ENCODE measurements at regions not wholly inside any gene's neighbourhood (a gene's known extent, or its start where the extent isn't known, plus 50 kb on each side); places are given as distances from the start of the nearest gene placed in this dataset.

DNA sequence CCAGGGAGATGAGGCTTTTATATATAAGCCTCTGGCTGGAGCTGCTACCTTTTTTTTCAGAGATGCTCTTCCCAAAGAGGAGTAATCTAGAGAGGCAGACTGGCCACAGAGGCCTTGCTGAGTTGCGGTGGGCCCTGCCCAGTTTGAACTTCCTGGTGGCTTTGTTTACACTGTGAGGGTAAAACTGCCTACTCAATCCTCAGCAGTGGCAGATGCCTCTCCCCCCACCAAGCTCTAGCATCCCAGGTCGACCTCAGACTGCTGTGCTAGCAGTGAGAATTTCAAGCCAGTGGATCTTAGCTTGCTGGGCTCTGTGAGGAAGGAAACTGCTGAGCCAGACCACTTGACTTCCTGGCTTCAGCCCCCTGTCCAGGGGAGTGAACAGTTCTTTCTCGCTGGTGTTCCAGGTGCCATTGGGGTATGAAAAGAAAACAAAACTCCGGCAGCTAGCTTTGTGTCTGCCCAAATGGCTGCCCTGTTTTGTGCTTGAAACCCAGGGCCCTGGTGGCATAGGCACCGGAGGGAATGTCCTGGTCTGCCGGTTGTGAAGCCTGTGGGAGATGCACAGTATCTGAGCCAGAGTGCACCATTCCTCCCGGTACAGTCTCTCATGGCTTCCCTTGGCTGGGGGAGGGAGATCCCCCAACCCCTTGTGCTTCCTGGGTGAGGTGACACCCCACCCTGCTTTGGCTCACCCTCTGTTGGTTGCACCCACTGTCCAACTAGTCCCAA lies 219.5 kb upstream of the IZUMO3 start:
- Histone ChIP-seq H3K27me3 (replicated peaks in 2 of 5; ENCODE audit: control insufficient read depth in 4 of 5, insufficient read depth in 5 of 5, low read length in 4 of 5) (no peaks in the 10 kb centered on the region), H3K4me3 (ENCODE audit: control insufficient read depth in 1 of 7, extremely low read depth in 1 of 7, insufficient read depth in 4 of 7, low read depth in 2 of 7, low read length in 6 of 7) (no peak overlapping the region), H3K4me1 (ENCODE audit: control extremely low read depth in 1 of 4, control insufficient read depth in 4 of 4, insufficient read depth in 4 of 4, low read length in 3 of 4) (no peaks in the 10 kb centered on the region), H3K36me3 (ENCODE audit: control insufficient read depth in 4 of 4, insufficient read depth in 4 of 4, low read length in 3 of 4) (no peaks in the 10 kb centered on the region), H3K9me3 (ENCODE audit: control extremely low read depth in 1 of 5, control insufficient read depth in 4 of 5, insufficient read depth in 2 of 5, low read depth in 1 of 5, low read length in 4 of 5) (no peaks in the 10 kb centered on the region), H3K27ac (ENCODE audit: insufficient read depth in 1 of 2, low read depth in 1 of 2, low read length in 2 of 2, poor library complexity in 1 of 2, severe bottlenecking in 2 of 2) (no peak overlapping the region)
- POLR2A ChIA-PET = no interaction called here
- DNase-seq = no peak
- 51% methylated on average over 7 of the region's 7 CpGs for WGBS (ENCODE audit: insufficient coverage)
- CTCF ChIA-PET = no interaction called here

DNA sequence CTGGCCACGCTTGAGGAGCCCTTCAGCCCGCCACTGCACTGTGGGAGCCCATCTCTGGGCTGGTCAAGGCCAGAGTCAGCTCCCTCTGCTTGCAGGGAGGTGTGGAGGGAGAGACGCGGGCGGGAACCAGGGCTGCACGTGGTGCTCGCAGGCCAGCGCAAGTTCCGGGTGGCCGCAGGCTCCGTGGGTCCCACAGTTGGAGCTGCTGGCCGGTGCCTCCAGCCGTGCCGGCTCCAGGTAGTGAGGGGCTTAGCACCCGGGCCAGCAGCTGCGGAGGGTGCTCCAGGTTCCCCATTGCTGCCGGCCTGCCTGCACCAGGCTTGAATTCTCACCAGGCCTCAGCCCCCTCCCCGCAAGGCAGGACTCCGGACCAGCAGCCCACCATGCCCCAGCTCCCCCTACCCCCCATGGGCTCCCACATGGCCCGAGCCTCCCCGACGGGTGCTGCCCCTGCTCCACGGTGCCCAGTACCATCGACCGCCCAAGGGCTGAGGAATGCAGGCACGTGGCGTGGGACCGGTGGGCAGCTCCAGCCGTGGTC lies 192.8 kb upstream of the IZUMO3 start:
- Histone ChIP-seq H3K4me1 (ENCODE audit: control extremely low read depth in 1 of 4, control insufficient read depth in 4 of 4, insufficient read depth in 4 of 4, low read length in 3 of 4) (no peaks in the 10 kb centered on the region), H3K4me3 (ENCODE audit: control insufficient read depth in 1 of 7, extremely low read depth in 1 of 7, insufficient read depth in 4 of 7, low read depth in 2 of 7, low read length in 6 of 7) (no peak overlapping the region), H3K9me3 (ENCODE audit: control extremely low read depth in 1 of 5, control insufficient read depth in 4 of 5, insufficient read depth in 2 of 5, low read depth in 1 of 5, low read length in 4 of 5) (no peaks in the 10 kb centered on the region), H3K36me3 (ENCODE audit: control insufficient read depth in 4 of 4, insufficient read depth in 4 of 4, low read length in 3 of 4) (no peaks in the 10 kb centered on the region), H3K27me3 (replicated peaks in 2 of 5; ENCODE audit: control insufficient read depth in 4 of 5, insufficient read depth in 5 of 5, low read length in 4 of 5) (no peaks in the 10 kb centered on the region), H3K27ac (ENCODE audit: insufficient read depth in 1 of 2, low read depth in 1 of 2, low read length in 2 of 2, poor library complexity in 1 of 2, severe bottlenecking in 2 of 2) (no peak overlapping the region)
- ChIA-PET CTCF (no interaction called here), POLR2A (no interaction called here)
- no peak for DNase-seq
- 94% methylated on average over 21 of the region's 29 CpGs for WGBS (ENCODE audit: insufficient coverage)

DNA sequence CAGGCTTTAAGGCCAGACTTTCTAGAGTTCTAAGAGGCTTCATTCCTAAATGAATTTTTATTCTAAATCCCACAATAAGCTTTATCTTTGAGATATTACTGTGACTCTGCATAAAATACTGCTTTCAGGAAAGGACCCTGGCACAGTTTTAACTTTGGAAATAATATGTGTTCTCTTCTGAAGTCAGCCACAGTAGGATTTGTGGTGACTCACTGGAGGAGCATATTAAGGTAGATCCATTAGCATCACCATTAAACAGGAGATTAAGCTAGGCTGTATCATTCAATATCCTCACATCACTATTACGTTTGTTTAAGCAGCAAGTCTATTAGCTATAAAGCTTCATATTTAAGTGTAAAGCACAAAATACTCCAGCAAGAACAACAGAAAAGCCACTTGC lies 186.1 kb upstream of the IZUMO3 start:
- no CpG with 5 or more reads among the region's 1 CpG for WGBS (ENCODE audit: insufficient coverage)
- Histone ChIP-seq H3K4me1 (ENCODE audit: control extremely low read depth in 1 of 4, control insufficient read depth in 4 of 4, insufficient read depth in 4 of 4, low read length in 3 of 4) (no peaks in the 10 kb centered on the region), H3K27ac (ENCODE audit: insufficient read depth in 1 of 2, low read depth in 1 of 2, low read length in 2 of 2, poor library complexity in 1 of 2, severe bottlenecking in 2 of 2) (no peak overlapping the region), H3K4me3 (ENCODE audit: control insufficient read depth in 1 of 7, extremely low read depth in 1 of 7, insufficient read depth in 4 of 7, low read depth in 2 of 7, low read length in 6 of 7) (no peak overlapping the region), H3K27me3 (replicated peaks in 2 of 5; ENCODE audit: control insufficient read depth in 4 of 5, insufficient read depth in 5 of 5, low read length in 4 of 5) (no peaks in the 10 kb centered on the region), H3K36me3 (ENCODE audit: control insufficient read depth in 4 of 4, insufficient read depth in 4 of 4, low read length in 3 of 4) (no peaks in the 10 kb centered on the region), H3K9me3 (ENCODE audit: control extremely low read depth in 1 of 5, control insufficient read depth in 4 of 5, insufficient read depth in 2 of 5, low read depth in 1 of 5, low read length in 4 of 5) (no peaks in the 10 kb centered on the region)
- ChIA-PET CTCF (no interaction called here), POLR2A (no interaction called here)
- no peak for DNase-seq

DNA sequence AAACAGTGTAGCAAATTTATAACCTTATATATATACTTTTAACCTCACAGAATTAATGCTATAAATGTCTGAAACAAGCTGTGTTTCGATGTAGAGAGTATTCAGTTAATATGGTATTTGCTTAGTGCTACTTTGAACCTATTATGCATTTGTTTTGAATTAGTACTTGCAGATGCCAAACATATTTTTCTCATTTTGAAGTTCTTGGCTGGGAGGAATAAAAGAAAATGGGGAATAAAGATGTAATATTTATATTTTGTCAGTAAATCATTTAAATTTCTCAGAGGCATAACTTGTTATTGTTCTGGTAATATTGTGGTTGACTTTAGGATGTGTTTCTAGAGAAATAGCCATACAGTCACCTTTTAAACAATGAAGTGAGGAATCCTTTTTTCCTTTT lies 175.9 kb upstream of the IZUMO3 start:
- H3K9me3 ChIP-seq (ENCODE audit: control extremely low read depth in 1 of 5, control insufficient read depth in 4 of 5, insufficient read depth in 2 of 5, low read depth in 1 of 5, low read length in 4 of 5) = no peaks in the 10 kb centered on the region
- DNase-seq = no peak
- H3K27me3 ChIP-seq (replicated peaks in 2 of 5; ENCODE audit: control insufficient read depth in 4 of 5, insufficient read depth in 5 of 5, low read length in 4 of 5) = no peaks in the 10 kb centered on the region
- H3K36me3 ChIP-seq (ENCODE audit: control insufficient read depth in 4 of 4, insufficient read depth in 4 of 4, low read length in 3 of 4) = no peaks in the 10 kb centered on the region
- POLR2A ChIA-PET = no interaction called here
- no peak overlapping the region for H3K27ac ChIP-seq (ENCODE audit: insufficient read depth in 1 of 2, low read depth in 1 of 2, low read length in 2 of 2, poor library complexity in 1 of 2, severe bottlenecking in 2 of 2)
- no CpG with 5 or more reads among the region's 1 CpG for WGBS (ENCODE audit: insufficient coverage)
- H3K4me1 ChIP-seq (ENCODE audit: control extremely low read depth in 1 of 4, control insufficient read depth in 4 of 4, insufficient read depth in 4 of 4, low read length in 3 of 4) = no peaks in the 10 kb centered on the region
- no peak overlapping the region for H3K4me3 ChIP-seq (ENCODE audit: control insufficient read depth in 1 of 7, extremely low read depth in 1 of 7, insufficient read depth in 4 of 7, low read depth in 2 of 7, low read length in 6 of 7)
- CTCF ChIA-PET = no interaction called here

GRCh38 chr9:24712206-24712605 lies 166.5 kb upstream of the IZUMO3 start:
- no peak overlapping the region for H3K27ac ChIP-seq (ENCODE audit: insufficient read depth in 1 of 2, low read depth in 1 of 2, low read length in 2 of 2, poor library complexity in 1 of 2, severe bottlenecking in 2 of 2)
- ChIA-PET CTCF (no interaction called here), POLR2A (no interaction called here)
- H3K9me3 ChIP-seq (ENCODE audit: control extremely low read depth in 1 of 5, control insufficient read depth in 4 of 5, insufficient read depth in 2 of 5, low read depth in 1 of 5, low read length in 4 of 5) = no peaks in the 10 kb centered on the region
- DNase-seq = no peak
- no CpG with 5 or more reads among the region's 2 CpGs for WGBS (ENCODE audit: insufficient coverage)
- no peaks in the 10 kb centered on the region for H3K4me1 ChIP-seq (ENCODE audit: control extremely low read depth in 1 of 4, control insufficient read depth in 4 of 4, insufficient read depth in 4 of 4, low read length in 3 of 4)
- H3K36me3 ChIP-seq (ENCODE audit: control insufficient read depth in 4 of 4, insufficient read depth in 4 of 4, low read length in 3 of 4) = no peaks in the 10 kb centered on the region
- H3K27me3 ChIP-seq (replicated peaks in 2 of 5; ENCODE audit: control insufficient read depth in 4 of 5, insufficient read depth in 5 of 5, low read length in 4 of 5) = no peaks in the 10 kb centered on the region
- no peak overlapping the region for H3K4me3 ChIP-seq (ENCODE audit: control insufficient read depth in 1 of 7, extremely low read depth in 1 of 7, insufficient read depth in 4 of 7, low read depth in 2 of 7, low read length in 6 of 7)

DNA sequence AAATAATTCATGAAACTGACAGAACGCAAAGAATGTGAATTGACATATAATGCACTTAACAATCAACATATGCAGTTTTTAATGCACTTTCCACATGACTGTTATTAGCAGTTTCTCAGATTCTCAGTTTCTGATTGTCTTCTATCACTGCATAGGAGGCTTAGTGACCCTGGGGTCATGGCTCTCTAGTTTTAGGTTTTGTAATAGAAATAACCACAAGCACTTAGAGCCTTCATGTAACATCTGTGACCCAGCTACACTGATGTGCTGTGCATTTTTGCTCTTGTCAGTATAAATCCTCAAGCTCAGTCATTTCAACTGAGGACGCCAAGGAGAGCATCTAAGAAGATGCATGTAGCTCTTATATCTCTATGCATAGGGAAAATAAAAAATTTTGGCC lies 163.1 kb upstream of the IZUMO3 start:
- DNase-seq = no peak
- Histone ChIP-seq H3K27me3 (replicated peaks in 2 of 5; ENCODE audit: control insufficient read depth in 4 of 5, insufficient read depth in 5 of 5, low read length in 4 of 5) (no peaks in the 10 kb centered on the region), H3K4me3 (ENCODE audit: control insufficient read depth in 1 of 7, extremely low read depth in 1 of 7, insufficient read depth in 4 of 7, low read depth in 2 of 7, low read length in 6 of 7) (no peak overlapping the region), H3K9me3 (ENCODE audit: control extremely low read depth in 1 of 5, control insufficient read depth in 4 of 5, insufficient read depth in 2 of 5, low read depth in 1 of 5, low read length in 4 of 5) (no peaks in the 10 kb centered on the region), H3K27ac (ENCODE audit: insufficient read depth in 1 of 2, low read depth in 1 of 2, low read length in 2 of 2, poor library complexity in 1 of 2, severe bottlenecking in 2 of 2) (no peak overlapping the region), H3K36me3 (ENCODE audit: control insufficient read depth in 4 of 4, insufficient read depth in 4 of 4, low read length in 3 of 4) (no peaks in the 10 kb centered on the region), H3K4me1 (ENCODE audit: control extremely low read depth in 1 of 4, control insufficient read depth in 4 of 4, insufficient read depth in 4 of 4, low read length in 3 of 4) (no peaks in the 10 kb centered on the region)
- 100% methylated on average over 1 of the region's 2 CpGs for WGBS (ENCODE audit: insufficient coverage)
- POLR2A ChIA-PET = no interaction called here
- CTCF ChIA-PET = no interaction called here

DNA sequence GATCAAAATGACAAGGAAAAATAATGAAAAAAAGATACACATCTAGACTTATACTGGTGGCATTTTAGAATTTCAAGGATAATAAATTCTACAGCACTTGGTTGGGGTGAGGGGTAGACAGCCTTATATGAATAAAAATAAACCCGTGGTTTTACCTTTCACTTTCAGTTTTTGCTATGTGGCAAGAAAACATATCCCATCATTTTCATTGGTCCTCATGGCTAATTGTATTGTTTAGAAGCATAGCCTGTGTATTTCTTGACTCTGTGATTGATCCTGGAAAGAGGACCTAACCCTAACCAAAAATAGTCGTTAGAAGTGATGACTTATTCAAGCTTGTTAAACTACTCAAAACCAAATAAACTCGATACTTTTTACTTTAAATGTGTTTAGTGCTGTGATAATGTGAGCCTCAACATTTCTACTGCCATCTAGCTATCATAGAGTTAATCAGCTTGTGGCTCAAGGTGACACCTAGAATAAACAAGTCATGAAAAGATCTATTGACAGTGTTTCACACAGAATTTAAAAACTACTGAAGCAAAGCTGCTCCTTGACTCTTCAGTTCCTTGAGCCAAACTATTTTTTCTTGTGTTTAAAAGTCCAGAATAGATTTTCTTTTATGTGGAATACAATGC lies 153.3 kb upstream of the IZUMO3 start:
- no peaks in the 10 kb centered on the region for H3K4me1 ChIP-seq (ENCODE audit: control extremely low read depth in 1 of 4, control insufficient read depth in 4 of 4, insufficient read depth in 4 of 4, low read length in 3 of 4)
- no peaks in the 10 kb centered on the region for H3K36me3 ChIP-seq (ENCODE audit: control insufficient read depth in 4 of 4, insufficient read depth in 4 of 4, low read length in 3 of 4)
- CTCF ChIA-PET = no interaction called here
- POLR2A ChIA-PET = no interaction called here
- H3K4me3 ChIP-seq (ENCODE audit: control insufficient read depth in 1 of 7, extremely low read depth in 1 of 7, insufficient read depth in 4 of 7, low read depth in 2 of 7, low read length in 6 of 7) = peak overlapping the region in 6 of 7 experiments; percentile 9 to 64 (median 26)
- no CpG with 5 or more reads among the region's 3 CpGs for WGBS (ENCODE audit: insufficient coverage)
- no peak overlapping the region for H3K27ac ChIP-seq (ENCODE audit: insufficient read depth in 1 of 2, low read depth in 1 of 2, low read length in 2 of 2, poor library complexity in 1 of 2, severe bottlenecking in 2 of 2)
- no peaks in the 10 kb centered on the region for H3K27me3 ChIP-seq (replicated peaks in 2 of 5; ENCODE audit: control insufficient read depth in 4 of 5, insufficient read depth in 5 of 5, low read length in 4 of 5)
- peak in 1 of 3 donors; percentile 10 for DNase-seq
- H3K9me3 ChIP-seq (ENCODE audit: control extremely low read depth in 1 of 5, control insufficient read depth in 4 of 5, insufficient read depth in 2 of 5, low read depth in 1 of 5, low read length in 4 of 5) = no peaks in the 10 kb centered on the region

Data from common myeloid progenitor, CD34-positive (primary cell).